HEK293 (cell line): ENCODE measurements at regions not wholly inside any gene's neighbourhood (a gene's known extent, or its start where the extent isn't known, plus 50 kb on each side); places are given as distances from the start of the nearest gene placed in this dataset.

Experiments used
- BCL11A ChIP-seq: fragments of 450-650 bp; formaldehyde crosslinking; IDR thresholded peaks from 2 replicates; pipeline ENCODE4 v1.5.1; 2016; ENCODE audit warnings: low read depth, missing biosample characterization, missing genetic modification characterization
- MZF1 ChIP-seq: fragments of 450-650 bp; formaldehyde crosslinking; IDR thresholded peaks from 2 replicates; pipeline ENCODE4 v1.5.1; 2017; ENCODE audit warnings: missing biosample characterization, missing genetic modification characterization, borderline replicate concordance
- TCF7L2 ChIP-seq: IDR thresholded peaks from 2 replicates; pipeline ENCODE4 v1.6.1; 2011; ENCODE audit warnings: low read depth, mild to moderate bottlenecking, inconsistent platforms, low read length, moderate library complexity, borderline replicate concordance
- TRIM28 ChIP-seq: IDR thresholded peaks from 2 replicates; pipeline ENCODE4 v1.6.1; 2011; ENCODE audit warnings: low read length, control low read depth, borderline replicate concordance
- YY1 ChIP-seq: fragments of 450-650 bp; formaldehyde crosslinking; IDR thresholded peaks from 2 replicates; pipeline ENCODE4 v1.5.1; 2018; ENCODE audit warnings: missing biosample characterization, missing genetic modification characterization
- ZNF529 ChIP-seq: fragments of 450-650 bp; formaldehyde crosslinking; IDR thresholded peaks from 2 replicates; pipeline ENCODE4 v1.5.1; 2017; ENCODE audit warnings: missing genetic modification characterization, missing biosample characterization; ENCODE audit not compliant: insufficient replicate concordance
- ZNF530 ChIP-seq: fragments of 450-650 bp; formaldehyde crosslinking; IDR thresholded peaks from 2 replicates; pipeline ENCODE4 v1.5.1; 2016; ENCODE audit warnings: low read depth, missing biosample characterization, missing genetic modification characterization
- TF ChIP-seq, protein P1 (sequence below): fragments of 450-650 bp; formaldehyde crosslinking; IDR thresholded peaks from 2 replicates; pipeline ENCODE4 v1.5.1; 2016; ENCODE audit warnings: missing biosample characterization, missing genetic modification characterization
- TF ChIP-seq, protein P2 (sequence below): fragments of 450-650 bp; formaldehyde crosslinking; IDR thresholded peaks from 2 replicates; pipeline ENCODE4 v1.5.1; 2016; ENCODE audit warnings: missing biosample characterization, missing genetic modification characterization

DNA sequence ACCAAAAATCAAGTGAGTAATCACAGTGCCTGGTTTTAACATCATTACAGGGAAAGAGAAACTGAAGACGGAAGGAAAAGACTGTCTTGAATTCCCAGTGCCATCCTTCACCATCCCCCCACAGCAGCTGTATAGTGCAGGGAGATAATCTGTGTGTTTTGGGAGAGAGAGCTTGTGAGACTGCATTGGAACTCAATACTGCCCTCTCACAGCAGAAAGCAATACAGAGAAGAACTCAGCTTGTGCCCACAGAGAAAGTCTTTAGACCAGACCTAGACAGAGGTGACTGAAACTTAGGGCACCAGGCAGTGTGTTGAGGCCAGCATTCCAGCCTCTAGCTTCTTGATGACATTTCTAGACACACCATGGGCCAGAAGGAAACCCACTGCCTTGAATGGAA, 754.7 kb upstream of the CDH6 start:
- TF ChIP-seq YY1 (no peak), ZNF529 (tag by site-specific recombination) (no peak), MZF1 (tag by site-specific recombination) (no peak), TCF7L2 (no peak), ZNF530 (tag by site-specific recombination) (no peak), BCL11A (tag by site-specific recombination) (no peak), TRIM28 (no peak)
- TF ChIP-seq, protein P1, sequence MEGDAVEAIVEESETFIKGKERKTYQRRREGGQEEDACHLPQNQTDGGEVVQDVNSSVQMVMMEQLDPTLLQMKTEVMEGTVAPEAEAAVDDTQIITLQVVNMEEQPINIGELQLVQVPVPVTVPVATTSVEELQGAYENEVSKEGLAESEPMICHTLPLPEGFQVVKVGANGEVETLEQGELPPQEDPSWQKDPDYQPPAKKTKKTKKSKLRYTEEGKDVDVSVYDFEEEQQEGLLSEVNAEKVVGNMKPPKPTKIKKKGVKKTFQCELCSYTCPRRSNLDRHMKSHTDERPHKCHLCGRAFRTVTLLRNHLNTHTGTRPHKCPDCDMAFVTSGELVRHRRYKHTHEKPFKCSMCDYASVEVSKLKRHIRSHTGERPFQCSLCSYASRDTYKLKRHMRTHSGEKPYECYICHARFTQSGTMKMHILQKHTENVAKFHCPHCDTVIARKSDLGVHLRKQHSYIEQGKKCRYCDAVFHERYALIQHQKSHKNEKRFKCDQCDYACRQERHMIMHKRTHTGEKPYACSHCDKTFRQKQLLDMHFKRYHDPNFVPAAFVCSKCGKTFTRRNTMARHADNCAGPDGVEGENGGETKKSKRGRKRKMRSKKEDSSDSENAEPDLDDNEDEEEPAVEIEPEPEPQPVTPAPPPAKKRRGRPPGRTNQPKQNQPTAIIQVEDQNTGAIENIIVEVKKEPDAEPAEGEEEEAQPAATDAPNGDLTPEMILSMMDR (tag by site-specific recombination), result no peak
- TF ChIP-seq, protein P2, sequence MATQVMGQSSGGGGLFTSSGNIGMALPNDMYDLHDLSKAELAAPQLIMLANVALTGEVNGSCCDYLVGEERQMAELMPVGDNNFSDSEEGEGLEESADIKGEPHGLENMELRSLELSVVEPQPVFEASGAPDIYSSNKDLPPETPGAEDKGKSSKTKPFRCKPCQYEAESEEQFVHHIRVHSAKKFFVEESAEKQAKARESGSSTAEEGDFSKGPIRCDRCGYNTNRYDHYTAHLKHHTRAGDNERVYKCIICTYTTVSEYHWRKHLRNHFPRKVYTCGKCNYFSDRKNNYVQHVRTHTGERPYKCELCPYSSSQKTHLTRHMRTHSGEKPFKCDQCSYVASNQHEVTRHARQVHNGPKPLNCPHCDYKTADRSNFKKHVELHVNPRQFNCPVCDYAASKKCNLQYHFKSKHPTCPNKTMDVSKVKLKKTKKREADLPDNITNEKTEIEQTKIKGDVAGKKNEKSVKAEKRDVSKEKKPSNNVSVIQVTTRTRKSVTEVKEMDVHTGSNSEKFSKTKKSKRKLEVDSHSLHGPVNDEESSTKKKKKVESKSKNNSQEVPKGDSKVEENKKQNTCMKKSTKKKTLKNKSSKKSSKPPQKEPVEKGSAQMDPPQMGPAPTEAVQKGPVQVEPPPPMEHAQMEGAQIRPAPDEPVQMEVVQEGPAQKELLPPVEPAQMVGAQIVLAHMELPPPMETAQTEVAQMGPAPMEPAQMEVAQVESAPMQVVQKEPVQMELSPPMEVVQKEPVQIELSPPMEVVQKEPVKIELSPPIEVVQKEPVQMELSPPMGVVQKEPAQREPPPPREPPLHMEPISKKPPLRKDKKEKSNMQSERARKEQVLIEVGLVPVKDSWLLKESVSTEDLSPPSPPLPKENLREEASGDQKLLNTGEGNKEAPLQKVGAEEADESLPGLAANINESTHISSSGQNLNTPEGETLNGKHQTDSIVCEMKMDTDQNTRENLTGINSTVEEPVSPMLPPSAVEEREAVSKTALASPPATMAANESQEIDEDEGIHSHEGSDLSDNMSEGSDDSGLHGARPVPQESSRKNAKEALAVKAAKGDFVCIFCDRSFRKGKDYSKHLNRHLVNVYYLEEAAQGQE, result no peak
